ENCODE measurements at regions not wholly inside any gene's neighbourhood (a gene's known extent, or its start where the extent isn't known, plus 50 kb on each side); places are given as distances from the start of the nearest gene placed in this dataset.

GRCh38 chr4:34198966-34199365 lies 2045.3 kb downstream of the ARAP2 start:
- DNase-seq = no peak

- DNase-seq = no peak
These were observed 2043.8 kb downstream of the ARAP2 start for GRCh38 chr4:34200535-34200934.

- no peak for DNase-seq
These were observed 2042.2 kb downstream of the ARAP2 start for GRCh38 chr4:34202154-34202553.

- DNase-seq = no peak
These were observed 2023.7 kb downstream of the ARAP2 start for GRCh38 chr4:34220601-34221000.

- DNase-seq = no peak
These were observed 2022.3 kb downstream of the ARAP2 start for GRCh38 chr4:34221986-34222385.

GRCh38 chr4:34236118-34236517 lies 2008.2 kb downstream of the ARAP2 start:
- no peak for DNase-seq

- no peak for DNase-seq
These were observed 1999.0 kb downstream of the ARAP2 start for GRCh38 chr4:34245276-34245675.

GRCh38 chr4:34250562-34250961 lies 1993.8 kb downstream of the ARAP2 start:
- no peak for DNase-seq

- no peak for DNase-seq
These were observed 1991.1 kb downstream of the ARAP2 start for GRCh38 chr4:34253239-34253638.

GRCh38 chr4:34258176-34258575 lies 1986.1 kb downstream of the ARAP2 start:
- no peak for DNase-seq

- DNase-seq = no peak
These were observed 1982.5 kb downstream of the ARAP2 start for GRCh38 chr4:34261799-34262314.

- no peak for DNase-seq
These were observed 1974.7 kb downstream of the ARAP2 start for GRCh38 chr4:34269613-34270012.

GRCh38 chr4:34271479-34272355 lies 1972.6 kb downstream of the ARAP2 start:
- no peak for DNase-seq

- no peak for DNase-seq
These were observed 1965.3 kb downstream of the ARAP2 start for GRCh38 chr4:34279011-34279410.

GRCh38 chr4:34280131-34280530 lies 1964.2 kb downstream of the ARAP2 start:
- DNase-seq = no peak

- no peak for DNase-seq
These were observed 1962.5 kb downstream of the ARAP2 start for GRCh38 chr4:34281826-34282225.

GRCh38 chr4:34289489-34289888 lies 1954.8 kb downstream of the ARAP2 start:
- no peak for DNase-seq

- no peak for DNase-seq
These were observed 1954.4 kb downstream of the ARAP2 start for GRCh38 chr4:34289962-34290361.

GRCh38 chr4:34293459-34293858 lies 1950.9 kb downstream of the ARAP2 start:
- DNase-seq = no peak

- DNase-seq = no peak
These were observed 1934.9 kb downstream of the ARAP2 start for GRCh38 chr4:34309383-34309906.

GRCh38 chr4:34318773-34319172 lies 1925.5 kb downstream of the ARAP2 start:
- DNase-seq = no peak

- DNase-seq = no peak
These were observed 1920.6 kb downstream of the ARAP2 start for GRCh38 chr4:34323549-34324320.
